Chondrocyte (in vitro differentiated cells): ENCODE measurements at regions not wholly inside any gene's neighbourhood (a gene's known extent, or its start where the extent isn't known, plus 50 kb on each side); places are given as distances from the start of the nearest gene placed in this dataset.

Source experiments
- DNase-seq: peaks from one replicate; pipeline ENCODE4 v3.0.0; 2021; ENCODE audit warnings: mixed read lengths, low spot score
- H3K27ac Mint-ChIP-seq: one replicate; pipeline ENCODE4 v1.8.0; 2021; ENCODE audit warnings: mild to moderate bottlenecking, moderate library complexity, mixed read lengths; ENCODE audit not compliant: unreplicated experiment
- H3K27me3 Mint-ChIP-seq: 2 replicates; pipeline ENCODE4 v1.8.0; 2021; ENCODE audit warnings: low read depth, mixed read lengths
- H3K36me3 Mint-ChIP-seq: 2 replicates; pipeline ENCODE4 v1.8.0; 2021; ENCODE audit warnings: low read depth, mixed read lengths
- H3K4me1 Mint-ChIP-seq: 2 replicates; pipeline ENCODE4 v1.8.0; 2021; ENCODE audit warnings: low read depth, mild to moderate bottlenecking, mixed read lengths
- H3K4me3 Mint-ChIP-seq: one replicate; pipeline ENCODE4 v1.8.0; 2021; ENCODE audit warnings: mild to moderate bottlenecking, moderate library complexity, mixed read lengths; ENCODE audit not compliant: unreplicated experiment
- H3K9me3 Mint-ChIP-seq: 2 replicates; pipeline ENCODE4 v1.8.0; 2021; ENCODE audit warnings: low read depth, mixed read lengths
- TF ChIP-seq, protein P1 (sequence below): fragments of 200-600 bp; sonication (generic); IDR thresholded peaks from 2 replicates; pipeline ENCODE4 v1.5.0; 2021; ENCODE audit warnings: antibody characterized with exemption, mild to moderate bottlenecking, moderate library complexity

DNA sequence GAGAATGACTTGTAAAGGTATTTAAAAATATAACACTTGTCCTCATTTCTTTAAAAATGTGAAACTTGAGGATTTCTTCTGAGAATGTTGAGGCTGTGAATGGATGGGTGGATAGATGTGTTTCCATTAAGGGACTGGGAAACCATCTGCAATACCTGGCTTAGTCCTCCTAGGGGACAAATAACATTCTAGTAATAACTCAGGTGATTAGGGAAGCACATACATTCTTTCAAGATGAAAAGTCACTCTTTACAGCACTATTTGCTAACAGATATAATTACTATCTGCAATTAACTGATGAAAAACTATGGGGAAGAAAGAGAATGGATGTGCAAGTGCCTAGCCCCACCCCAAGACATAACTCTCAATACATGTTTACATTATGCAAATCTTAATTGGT lies 542.3 kb downstream of the CD83 start:
- H3K9me3 Mint-ChIP-seq = no peaks in the 10 kb centered on the region
- TF ChIP-seq, protein P1, sequence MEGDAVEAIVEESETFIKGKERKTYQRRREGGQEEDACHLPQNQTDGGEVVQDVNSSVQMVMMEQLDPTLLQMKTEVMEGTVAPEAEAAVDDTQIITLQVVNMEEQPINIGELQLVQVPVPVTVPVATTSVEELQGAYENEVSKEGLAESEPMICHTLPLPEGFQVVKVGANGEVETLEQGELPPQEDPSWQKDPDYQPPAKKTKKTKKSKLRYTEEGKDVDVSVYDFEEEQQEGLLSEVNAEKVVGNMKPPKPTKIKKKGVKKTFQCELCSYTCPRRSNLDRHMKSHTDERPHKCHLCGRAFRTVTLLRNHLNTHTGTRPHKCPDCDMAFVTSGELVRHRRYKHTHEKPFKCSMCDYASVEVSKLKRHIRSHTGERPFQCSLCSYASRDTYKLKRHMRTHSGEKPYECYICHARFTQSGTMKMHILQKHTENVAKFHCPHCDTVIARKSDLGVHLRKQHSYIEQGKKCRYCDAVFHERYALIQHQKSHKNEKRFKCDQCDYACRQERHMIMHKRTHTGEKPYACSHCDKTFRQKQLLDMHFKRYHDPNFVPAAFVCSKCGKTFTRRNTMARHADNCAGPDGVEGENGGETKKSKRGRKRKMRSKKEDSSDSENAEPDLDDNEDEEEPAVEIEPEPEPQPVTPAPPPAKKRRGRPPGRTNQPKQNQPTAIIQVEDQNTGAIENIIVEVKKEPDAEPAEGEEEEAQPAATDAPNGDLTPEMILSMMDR = no peak
- no peaks in the 10 kb centered on the region for H3K36me3 Mint-ChIP-seq
- peaks cover 13% of the 10 kb centered on the region for H3K4me1 Mint-ChIP-seq
- no peak for DNase-seq
- peaks cover 2% of the 10 kb centered on the region for H3K27me3 Mint-ChIP-seq
- no peak overlapping the region for H3K4me3 Mint-ChIP-seq
- H3K27ac Mint-ChIP-seq = no peak overlapping the region

GRCh38 chr6:14660806-14661579 lies 543.4 kb downstream of the CD83 start:
- H3K27me3 Mint-ChIP-seq = peaks cover 2% of the 10 kb centered on the region
- no peak overlapping the region for H3K27ac Mint-ChIP-seq
- H3K9me3 Mint-ChIP-seq = no peaks in the 10 kb centered on the region
- no peaks in the 10 kb centered on the region for H3K36me3 Mint-ChIP-seq
- peaks cover 25% of the 10 kb centered on the region for H3K4me1 Mint-ChIP-seq
- TF ChIP-seq, protein P1 = no peak
- H3K4me3 Mint-ChIP-seq = no peak overlapping the region
- no peak for DNase-seq

- no peak overlapping the region for H3K4me3 Mint-ChIP-seq
- no peak overlapping the region for H3K27ac Mint-ChIP-seq
- peaks cover 28% of the 10 kb centered on the region for H3K4me1 Mint-ChIP-seq
- H3K27me3 Mint-ChIP-seq = peaks cover 2% of the 10 kb centered on the region
- no peaks in the 10 kb centered on the region for H3K9me3 Mint-ChIP-seq
- TF ChIP-seq, protein P1 = no peak
- H3K36me3 Mint-ChIP-seq = no peaks in the 10 kb centered on the region
- DNase-seq = no peak
These were observed 544.1 kb downstream of the CD83 start for GRCh38 chr6:14661691-14662090.

DNA sequence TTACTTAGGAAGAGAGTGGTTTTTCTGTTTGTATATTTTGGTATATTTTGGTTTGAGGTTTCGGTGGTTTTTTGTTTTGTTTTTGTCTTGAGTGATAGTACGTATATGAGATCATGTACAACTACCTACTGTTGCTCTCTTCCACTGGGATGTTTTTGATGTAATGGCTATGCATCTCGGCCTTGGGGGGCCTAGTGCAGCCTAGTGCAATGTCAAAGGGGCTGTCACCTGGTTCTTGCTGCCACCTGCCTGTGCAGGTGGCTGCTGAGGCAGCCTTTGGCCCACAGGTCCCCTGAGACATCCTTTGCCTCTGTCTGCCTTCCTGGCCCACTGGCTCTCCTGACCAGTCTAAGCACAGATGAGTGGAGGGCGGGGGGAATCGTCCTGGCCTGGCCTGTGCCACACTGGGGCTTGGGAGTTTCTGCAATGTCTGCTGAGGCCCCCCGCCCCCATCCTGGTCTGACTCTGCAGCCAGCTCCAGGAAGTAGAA lies 546.6 kb downstream of the CD83 start:
- DNase-seq = no peak
- H3K27ac Mint-ChIP-seq = no peak overlapping the region
- peaks cover 23% of the 10 kb centered on the region for H3K4me1 Mint-ChIP-seq

DNA sequence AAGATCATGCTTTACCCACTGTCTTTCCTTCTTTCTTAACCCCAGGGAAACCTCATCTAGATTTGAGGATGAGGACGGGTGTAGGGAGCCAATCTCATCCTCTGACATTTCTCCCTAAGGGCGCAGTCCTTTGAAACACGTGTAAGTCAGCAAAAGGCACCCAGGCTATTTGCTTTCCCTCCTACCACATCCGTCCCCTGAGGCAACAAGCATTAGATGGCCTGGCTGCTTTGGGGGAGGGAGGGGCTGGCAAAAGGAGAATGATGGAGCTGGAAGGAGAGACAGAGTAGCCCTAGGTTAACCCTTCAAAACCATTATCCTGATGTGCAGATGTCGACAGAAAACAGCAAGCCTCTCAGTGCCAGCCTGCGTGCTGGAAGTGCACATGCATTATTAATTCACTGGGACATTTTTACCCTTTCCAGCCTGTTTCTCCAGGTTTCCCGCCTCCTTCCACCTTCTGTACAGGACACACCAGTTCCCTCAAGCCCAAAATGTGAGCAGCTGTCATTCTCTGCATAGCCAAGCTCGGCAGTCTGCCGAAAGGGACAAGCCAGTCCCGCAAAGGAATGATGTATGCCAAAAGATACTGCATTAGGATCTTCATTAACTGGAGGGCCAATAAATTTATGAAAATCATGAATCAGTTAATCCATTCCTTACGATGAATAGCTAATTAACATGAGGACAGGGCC lies 547.2 kb downstream of the CD83 start:
- H3K4me3 Mint-ChIP-seq = no peak overlapping the region
- no peaks in the 10 kb centered on the region for H3K9me3 Mint-ChIP-seq
- no peak for DNase-seq
- H3K27ac Mint-ChIP-seq = no peak overlapping the region
- peaks cover 22% of the 10 kb centered on the region for H3K4me1 Mint-ChIP-seq
- peaks cover 5% of the 10 kb centered on the region for H3K27me3 Mint-ChIP-seq
- H3K36me3 Mint-ChIP-seq = no peaks in the 10 kb centered on the region
- TF ChIP-seq, protein P1 = no peak

More for the DNA sequence above, 546.6 kb downstream of the CD83 start:
- Mint-ChIP-seq H3K4me3 (no peak overlapping the region), H3K27me3 (peaks cover 7% of the 10 kb centered on the region), H3K36me3 (no peaks in the 10 kb centered on the region), H3K9me3 (no peaks in the 10 kb centered on the region)
- TF ChIP-seq, protein P1 = no peak
